ENCODE measurements at regions not wholly inside any gene's neighbourhood (a gene's known extent, or its start where the extent isn't known, plus 50 kb on each side); places are given as distances from the start of the nearest gene placed in this dataset.
"Not testable (repeated sequence)": the region's sequence is repeated elsewhere in the genome, so short reads cannot be mapped to it uniquely, and the experiment has no call there.

DNA sequence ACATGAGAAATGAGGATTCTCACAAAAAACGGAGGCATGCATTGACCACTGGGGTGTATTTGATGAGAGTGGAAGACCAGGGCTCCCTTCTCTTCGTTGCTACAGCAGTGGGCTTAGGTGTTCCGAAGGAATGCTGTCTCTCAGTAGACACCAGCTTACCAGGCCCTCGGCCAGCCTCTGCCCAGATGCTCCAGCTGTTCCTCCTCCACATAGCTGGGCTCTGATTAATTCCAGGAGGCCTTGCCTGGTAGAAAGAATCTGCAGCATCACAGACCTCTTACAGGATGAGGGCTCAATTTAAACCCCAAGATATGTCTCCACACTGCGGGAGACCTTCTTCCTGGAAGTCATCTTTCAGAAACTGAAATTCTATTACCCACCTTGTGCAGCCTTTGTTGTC, 346.6 kb upstream of the TENM3 start:
- H3K4me1 ChIP-seq (ENCODE audit: insufficient read depth, low read length), result no peaks in the 10 kb centered on the region
- H3K9me3 ChIP-seq (ENCODE audit: control insufficient read depth, insufficient read depth, low read length), result peaks cover 2% of the 10 kb centered on the region; the same call in 1 of the 2 replicates

DNA sequence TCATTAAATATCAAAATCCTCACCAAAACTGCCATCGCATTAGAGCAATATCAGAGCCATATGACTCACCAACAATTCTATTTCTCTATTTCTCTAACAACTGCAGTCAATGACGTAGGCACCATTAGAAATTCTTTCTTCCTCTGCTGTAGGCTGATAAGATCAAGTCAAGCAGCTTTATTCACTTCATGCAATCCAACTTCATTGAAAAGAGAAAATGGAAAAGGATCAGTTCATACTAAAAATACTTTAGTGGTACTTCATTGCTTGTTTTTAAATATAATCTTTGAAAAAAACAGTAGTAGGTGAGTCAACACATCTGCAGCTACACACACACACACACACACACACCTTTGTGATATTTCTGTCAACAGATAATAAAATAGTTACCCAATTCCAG, 345.3 kb upstream of the TENM3 start:
- H3K9ac ChIP-seq (ENCODE audit: low read depth, low read length), result no peak overlapping the region
- H3K4me1 ChIP-seq (ENCODE audit: insufficient read depth, low read length), result no peaks in the 10 kb centered on the region
- H3K36me3 ChIP-seq (ENCODE audit: insufficient read depth, low read length), result no peaks in the 10 kb centered on the region
- H3K9me3 ChIP-seq (ENCODE audit: control insufficient read depth, insufficient read depth, low read length), result no peaks in the 10 kb centered on the region

More for the DNA sequence above, 346.6 kb upstream of the TENM3 start:
- H3K9ac ChIP-seq (ENCODE audit: low read depth, low read length), result no peak overlapping the region
- no peaks in the 10 kb centered on the region for H3K36me3 ChIP-seq (ENCODE audit: insufficient read depth, low read length)

DNA sequence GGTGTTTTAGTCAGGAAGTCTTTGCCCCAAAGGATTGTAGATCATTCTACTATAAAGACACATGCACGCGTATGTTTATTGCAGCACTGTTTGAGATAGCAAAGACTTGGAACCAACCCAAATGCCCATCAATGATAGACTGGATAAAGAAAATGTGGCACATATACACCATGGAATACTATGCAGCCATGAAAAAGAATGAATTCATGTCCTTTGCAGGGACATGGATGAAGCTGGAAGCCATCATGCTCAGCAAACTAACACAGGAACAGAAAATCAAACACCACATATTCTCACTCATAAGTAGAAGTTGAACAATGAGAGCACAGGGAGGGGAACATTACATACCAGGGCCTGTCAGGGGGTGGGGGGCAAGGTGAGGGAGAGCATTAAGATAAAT, 340.8 kb upstream of the TENM3 start:
- not testable (repeated sequence) for H3K9ac ChIP-seq (ENCODE audit: low read depth, low read length); H3K9me3 ChIP-seq (ENCODE audit: control insufficient read depth, insufficient read depth, low read length); H3K4me1 ChIP-seq (ENCODE audit: insufficient read depth, low read length); H3K36me3 ChIP-seq (ENCODE audit: insufficient read depth, low read length)

DNA sequence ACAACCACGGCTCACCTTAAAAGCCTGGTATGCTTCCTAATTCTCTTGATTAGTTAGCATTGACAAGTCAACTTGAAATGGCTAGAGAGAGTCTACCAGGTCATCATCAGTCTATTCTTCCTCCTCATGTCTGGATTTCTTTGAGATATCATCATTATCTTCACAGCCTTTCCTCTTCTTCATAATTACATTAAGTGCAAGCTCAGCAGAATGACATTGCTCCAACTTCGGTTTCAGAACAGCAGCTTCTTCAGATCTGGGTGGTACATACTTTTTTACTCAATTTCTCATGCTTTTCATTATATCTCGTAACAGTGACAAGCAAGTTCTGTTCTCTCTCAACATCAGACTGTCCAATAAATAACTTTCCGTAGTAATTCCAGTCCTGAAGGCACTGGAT, 337.5 kb upstream of the TENM3 start:
- peaks cover 4% of the 10 kb centered on the region; the same call in 1 of the 2 replicates for H3K4me1 ChIP-seq (ENCODE audit: insufficient read depth, low read length)
- peaks cover 9% of the 10 kb centered on the region for H3K9me3 ChIP-seq (ENCODE audit: control insufficient read depth, insufficient read depth, low read length)
- H3K36me3 ChIP-seq (ENCODE audit: insufficient read depth, low read length), result no peaks in the 10 kb centered on the region

DNA sequence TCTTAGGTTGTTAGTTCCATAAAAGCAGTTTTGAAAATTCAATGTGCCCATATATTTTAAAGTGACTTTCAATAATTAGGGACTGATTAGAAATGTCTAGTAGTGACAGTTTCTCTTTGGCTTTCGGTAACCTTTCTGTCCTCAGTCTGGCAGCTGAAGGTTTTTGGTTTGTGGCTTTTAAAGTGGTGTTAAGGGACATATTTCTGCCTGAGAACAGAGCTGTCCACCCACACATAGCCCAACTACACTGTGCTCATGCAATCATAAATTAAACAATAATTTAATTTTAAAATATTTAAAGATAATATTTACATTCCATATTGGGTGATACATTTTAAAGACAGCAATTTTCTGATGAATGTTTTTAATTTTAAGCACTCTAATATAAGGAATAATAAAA, 335.0 kb upstream of the TENM3 start:
- Histone ChIP-seq H3K36me3 (ENCODE audit: insufficient read depth, low read length) (no peaks in the 10 kb centered on the region), H3K9ac (ENCODE audit: low read depth, low read length) (no peak overlapping the region), H3K9me3 (ENCODE audit: control insufficient read depth, insufficient read depth, low read length) (peaks cover 9% of the 10 kb centered on the region), H3K4me1 (ENCODE audit: insufficient read depth, low read length) (peaks cover 4% of the 10 kb centered on the region; the same call in 1 of the 2 replicates)

More for the DNA sequence above, 337.5 kb upstream of the TENM3 start:
- H3K9ac ChIP-seq (ENCODE audit: low read depth, low read length), result no peak overlapping the region

DNA sequence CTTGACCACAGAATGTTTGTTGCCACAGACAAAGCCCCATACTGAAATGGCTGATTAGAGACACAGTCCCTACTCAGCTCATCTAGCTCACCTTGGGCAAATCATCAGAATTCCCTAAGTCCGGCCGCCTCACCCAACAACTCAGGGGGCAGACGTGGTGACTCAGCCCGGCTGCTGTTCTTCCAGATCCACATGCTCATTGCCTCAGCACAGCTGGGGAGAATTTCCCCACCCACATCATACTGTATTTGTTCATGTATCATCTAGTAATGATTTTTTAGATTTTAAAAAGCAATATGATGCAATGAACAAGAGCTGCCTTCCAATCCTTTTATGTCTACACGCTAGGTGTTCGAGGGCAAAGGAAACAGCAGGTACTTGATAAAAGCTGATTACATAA, 333.8 kb upstream of the TENM3 start:
- H3K36me3 ChIP-seq (ENCODE audit: insufficient read depth, low read length), result no peaks in the 10 kb centered on the region
- H3K9ac ChIP-seq (ENCODE audit: low read depth, low read length), result no peak overlapping the region
- peaks cover 4% of the 10 kb centered on the region; the same call in 1 of the 2 replicates for H3K4me1 ChIP-seq (ENCODE audit: insufficient read depth, low read length)
- H3K9me3 ChIP-seq (ENCODE audit: control insufficient read depth, insufficient read depth, low read length), result peaks cover 20% of the 10 kb centered on the region

DNA sequence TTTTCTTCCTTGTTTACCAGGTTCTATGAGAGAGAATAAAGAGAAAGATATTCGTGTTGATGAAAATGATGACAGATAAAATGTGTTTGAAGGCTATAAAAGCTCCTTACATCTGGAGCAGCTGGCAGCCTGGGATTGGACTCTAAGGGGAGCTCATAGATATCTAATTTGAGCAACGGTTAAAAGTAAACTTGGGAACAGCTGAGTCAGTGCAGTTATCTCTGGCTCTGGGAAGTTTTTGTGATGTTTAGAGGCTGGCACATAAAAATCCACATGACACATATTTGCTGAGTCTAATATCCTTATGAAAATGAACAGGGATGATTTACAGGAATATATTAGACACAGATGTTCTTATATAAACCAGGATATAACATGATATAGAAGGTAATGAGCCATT, 331.8 kb upstream of the TENM3 start:
- peaks cover 13% of the 10 kb centered on the region; the same call in 1 of the 2 replicates for H3K9me3 ChIP-seq (ENCODE audit: control insufficient read depth, insufficient read depth, low read length)
- no peak overlapping the region for H3K9ac ChIP-seq (ENCODE audit: low read depth, low read length)
- peaks cover 4% of the 10 kb centered on the region; the same call in 1 of the 2 replicates for H3K4me1 ChIP-seq (ENCODE audit: insufficient read depth, low read length)
- H3K36me3 ChIP-seq (ENCODE audit: insufficient read depth, low read length), result no peaks in the 10 kb centered on the region

DNA sequence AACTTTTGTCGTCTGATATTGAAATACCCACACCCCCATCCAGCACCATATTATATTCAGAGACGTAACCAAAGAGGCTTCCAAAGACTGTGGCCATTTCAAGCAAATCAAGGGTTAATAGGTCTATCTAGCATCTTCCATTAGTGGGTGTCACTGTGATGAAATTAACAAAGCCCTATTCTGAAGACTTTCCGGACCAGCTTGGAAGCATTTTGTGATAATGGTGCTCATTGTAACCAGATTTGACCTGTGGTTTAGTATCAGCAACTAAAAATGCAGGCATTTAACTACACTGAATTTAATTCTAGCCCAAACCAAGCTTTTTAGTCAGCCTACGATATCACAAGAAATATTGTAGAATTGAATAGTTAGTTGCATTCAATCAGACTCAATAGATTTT, 309.7 kb upstream of the TENM3 start:
- Histone ChIP-seq H3K9ac (ENCODE audit: low read depth, low read length) (no peak overlapping the region), H3K36me3 (ENCODE audit: insufficient read depth, low read length) (no peaks in the 10 kb centered on the region), H3K4me1 (ENCODE audit: insufficient read depth, low read length) (no peaks in the 10 kb centered on the region), H3K9me3 (ENCODE audit: control insufficient read depth, insufficient read depth, low read length) (no peaks in the 10 kb centered on the region)

DNA sequence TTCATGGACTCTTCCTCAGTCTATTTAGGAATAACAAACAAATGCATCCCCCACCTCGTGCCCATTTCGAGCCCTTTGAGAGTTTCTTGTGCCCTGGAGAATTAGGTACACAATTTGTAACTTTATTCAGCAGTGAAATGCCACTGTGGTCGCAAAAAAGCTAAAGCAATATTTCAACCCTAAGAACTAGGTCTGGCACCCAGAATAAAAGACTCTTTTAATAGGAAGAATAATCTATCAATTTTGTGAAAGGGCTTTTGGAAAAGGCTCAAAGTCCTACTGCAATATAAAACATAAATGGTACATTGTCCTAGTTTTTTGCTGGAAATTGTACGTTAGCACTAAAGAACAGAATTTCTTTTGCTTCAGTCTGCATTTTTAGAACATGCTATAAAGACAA, 304.6 kb upstream of the TENM3 start:
- no peak overlapping the region for H3K9ac ChIP-seq (ENCODE audit: low read depth, low read length)
- H3K9me3 ChIP-seq (ENCODE audit: control insufficient read depth, insufficient read depth, low read length), result no peaks in the 10 kb centered on the region
- H3K4me1 ChIP-seq (ENCODE audit: insufficient read depth, low read length), result peaks cover 2% of the 10 kb centered on the region; the same call in 1 of the 2 replicates
- no peaks in the 10 kb centered on the region for H3K36me3 ChIP-seq (ENCODE audit: insufficient read depth, low read length)

DNA sequence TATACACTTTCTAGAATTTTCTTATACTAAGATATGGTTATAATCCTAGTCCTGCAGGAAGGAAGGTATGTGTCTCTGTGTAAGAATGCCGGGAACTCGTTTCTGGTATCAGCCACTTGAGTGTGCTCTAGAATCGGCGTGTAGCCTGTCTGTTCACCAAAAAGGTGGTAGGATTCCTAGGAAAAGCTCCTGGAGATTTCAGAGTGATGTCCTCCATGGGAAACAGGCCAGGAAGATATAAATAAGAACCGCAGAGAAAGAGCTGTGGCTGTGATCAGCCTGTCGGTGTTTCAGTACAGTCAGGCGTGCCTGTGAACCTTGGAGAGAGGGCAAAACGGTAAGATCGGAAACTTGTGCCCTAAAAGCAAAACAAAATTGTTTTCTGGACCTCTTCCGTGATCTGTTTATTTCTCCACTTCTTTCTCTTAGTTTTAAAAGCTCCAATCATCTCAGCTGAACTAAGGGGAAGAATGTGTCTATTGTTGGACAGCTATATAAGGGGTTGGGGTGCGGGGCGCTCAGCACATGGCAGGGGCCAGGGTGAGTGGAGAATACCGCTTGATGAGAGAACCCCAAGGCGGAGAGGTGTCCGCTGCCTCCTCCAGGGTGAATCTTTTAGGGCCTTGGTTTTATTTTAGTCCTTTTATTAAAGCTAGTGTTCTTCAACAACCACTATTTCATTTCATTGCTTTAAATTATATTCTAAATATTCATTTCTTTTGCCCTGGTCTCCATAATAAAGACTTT, 303.8 kb upstream of the TENM3 start:
- no peak overlapping the region; the same call in 1 of the 2 replicates for H3K9ac ChIP-seq (ENCODE audit: low read depth, low read length)
- H3K36me3 ChIP-seq (ENCODE audit: insufficient read depth, low read length), result no peaks in the 10 kb centered on the region
- no peaks in the 10 kb centered on the region for H3K9me3 ChIP-seq (ENCODE audit: control insufficient read depth, insufficient read depth, low read length)
- peaks cover 2% of the 10 kb centered on the region; the same call in 1 of the 2 replicates for H3K4me1 ChIP-seq (ENCODE audit: insufficient read depth, low read length)

DNA sequence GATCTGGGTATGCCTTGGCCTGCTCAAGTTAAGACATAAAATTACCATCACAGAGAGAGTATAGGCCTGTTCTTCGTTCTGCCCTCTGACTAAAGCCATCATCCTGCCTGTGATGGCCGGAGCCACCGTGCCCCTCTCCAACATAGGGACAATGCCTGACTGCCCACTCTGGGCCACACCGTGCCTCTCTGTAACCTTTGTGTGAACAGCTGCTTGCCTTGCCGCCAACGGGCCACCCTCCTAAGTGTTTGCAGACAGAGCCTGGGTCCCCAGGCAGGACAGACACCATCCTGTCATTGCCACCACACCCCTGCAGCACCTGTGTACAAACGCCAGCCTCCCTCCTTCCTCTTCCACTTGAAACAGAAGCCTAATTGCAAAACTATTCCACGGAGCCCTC, 298.7 kb upstream of the TENM3 start:
- peaks cover 10% of the 10 kb centered on the region for H3K4me1 ChIP-seq (ENCODE audit: insufficient read depth, low read length)
- no peak overlapping the region for H3K9ac ChIP-seq (ENCODE audit: low read depth, low read length)
- H3K36me3 ChIP-seq (ENCODE audit: insufficient read depth, low read length), result no peaks in the 10 kb centered on the region
- H3K9me3 ChIP-seq (ENCODE audit: control insufficient read depth, insufficient read depth, low read length), result no peaks in the 10 kb centered on the region

DNA sequence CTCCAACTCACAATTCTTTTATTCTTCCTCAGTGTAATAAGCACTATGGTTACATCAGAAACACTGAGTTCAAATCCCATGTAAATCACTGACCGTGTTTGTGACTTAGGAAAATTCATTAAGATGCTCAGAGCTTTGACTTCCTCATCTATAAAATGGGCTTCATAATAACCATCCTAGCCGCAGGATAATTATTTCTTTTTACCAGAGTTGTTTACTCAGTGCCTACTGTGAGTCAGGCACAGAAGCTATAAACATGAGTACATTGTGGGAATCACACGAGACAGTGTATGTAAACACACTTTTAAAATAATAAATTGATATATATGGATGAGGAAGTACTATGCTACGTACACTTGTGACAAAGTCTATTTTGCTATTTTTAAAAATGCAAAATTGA, 296.3 kb upstream of the TENM3 start:
- Histone ChIP-seq H3K9me3 (ENCODE audit: control insufficient read depth, insufficient read depth, low read length) (no peaks in the 10 kb centered on the region), H3K4me1 (ENCODE audit: insufficient read depth, low read length) (peaks cover 12% of the 10 kb centered on the region), H3K9ac (ENCODE audit: low read depth, low read length) (no peak overlapping the region), H3K36me3 (ENCODE audit: insufficient read depth, low read length) (no peaks in the 10 kb centered on the region)

DNA sequence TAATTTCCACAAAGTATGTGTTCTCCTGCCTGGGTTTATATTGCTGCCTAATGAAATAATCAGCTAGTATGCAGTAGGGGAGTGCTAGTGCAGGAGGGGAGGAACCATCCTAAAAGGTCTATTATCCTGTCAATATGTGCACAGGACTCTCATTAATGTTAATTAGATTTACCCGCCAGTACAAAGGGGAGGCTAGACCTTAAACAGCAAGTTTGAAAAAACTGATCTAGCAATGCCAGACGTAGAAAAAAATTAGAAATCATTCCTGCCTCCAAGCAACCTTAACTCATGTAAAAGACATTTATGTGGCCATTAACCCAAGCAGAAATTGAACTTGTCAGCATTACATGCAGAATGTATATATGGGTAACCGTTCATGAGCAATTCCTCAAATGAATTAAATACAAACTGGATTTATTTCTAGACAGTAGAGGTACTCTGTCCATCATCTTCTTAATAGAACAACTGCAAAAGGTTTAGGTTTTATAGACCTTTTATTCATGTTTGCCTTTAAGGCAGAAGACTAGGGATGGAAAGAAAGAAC, 294.3 kb upstream of the TENM3 start:
- Histone ChIP-seq H3K9ac (ENCODE audit: low read depth, low read length) (no peak overlapping the region), H3K9me3 (ENCODE audit: control insufficient read depth, insufficient read depth, low read length) (no peaks in the 10 kb centered on the region), H3K4me1 (ENCODE audit: insufficient read depth, low read length) (peaks cover 12% of the 10 kb centered on the region), H3K36me3 (ENCODE audit: insufficient read depth, low read length) (no peaks in the 10 kb centered on the region)

DNA sequence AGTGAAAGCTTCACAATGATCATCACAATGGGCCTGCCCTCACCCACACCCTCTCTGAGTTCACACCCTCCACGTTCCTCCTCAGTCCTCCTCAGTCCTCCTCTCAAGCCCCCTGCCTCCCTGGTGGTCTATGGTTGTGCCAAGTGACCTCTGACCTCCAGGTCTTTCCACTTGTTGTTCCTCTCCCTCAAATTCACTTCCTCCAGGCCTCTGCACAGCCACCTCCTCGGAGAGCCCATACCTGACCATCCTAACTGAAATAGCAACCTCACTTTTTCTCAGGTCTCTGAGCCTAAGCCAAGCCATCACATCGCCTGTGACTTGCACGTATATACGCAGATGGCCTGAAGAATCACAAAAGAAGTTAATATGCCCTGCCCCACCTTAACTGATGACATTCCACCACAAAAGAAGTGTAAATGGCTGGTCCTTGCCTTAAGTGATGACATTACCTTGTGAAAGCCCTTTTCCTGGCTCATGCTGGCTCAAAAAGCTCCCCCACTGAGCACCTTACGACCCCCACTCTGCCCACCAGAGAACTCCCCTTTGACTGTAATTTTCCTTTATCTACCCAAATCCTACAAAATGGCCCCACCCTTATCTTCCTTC, 293.4 kb upstream of the TENM3 start:
- no peaks in the 10 kb centered on the region for H3K36me3 ChIP-seq (ENCODE audit: insufficient read depth, low read length)
- H3K9ac ChIP-seq (ENCODE audit: low read depth, low read length), result no peak overlapping the region
- no peaks in the 10 kb centered on the region for H3K9me3 ChIP-seq (ENCODE audit: control insufficient read depth, insufficient read depth, low read length)
- H3K4me1 ChIP-seq (ENCODE audit: insufficient read depth, low read length), result peaks cover 12% of the 10 kb centered on the region
